ENCODE measurements at regions not wholly inside any gene's neighbourhood (a gene's known extent, or its start where the extent isn't known, plus 50 kb on each side); places are given as distances from the start of the nearest gene placed in this dataset.

GRCh38 chr2:237196409-237196808, 110.7 kb downstream of the COPS8 start:
- TF ChIP-seq CTCF (IDR thresholded peaks at IDR 0.05; ENCODE audit: extremely low read depth in 1 of 2, insufficient read depth in 1 of 2, low read depth in 1 of 2, low read length in 2 of 2) (no peak), POLR2A (IDR thresholded peaks at IDR 0.05; ENCODE audit: low read depth, low read length) (no peak), EZH2 (IDR thresholded peaks at IDR 0.05; ENCODE audit: borderline replicate concordance, low read depth, low read length, severe bottlenecking) (no peak), JUN (IDR thresholded peaks at IDR 0.05; ENCODE audit: borderline replicate concordance, insufficient read depth, insufficient read length, low read depth) (no peak), POLR2AphosphoS5 (IDR thresholded peaks at IDR 0.05; ENCODE audit: insufficient read depth, low read depth, low read length) (no peak)
